AG04450 (cell line): ENCODE measurements at regions not wholly inside any gene's neighbourhood (a gene's known extent, or its start where the extent isn't known, plus 50 kb on each side); places are given as distances from the start of the nearest gene placed in this dataset.

Experiments used
- CTCF ChIA-PET: fragments of 300-600, 350-600 bp; formaldehyde crosslinking; extraction: SDS; loops from one replicate; lab custom pipeline; 2022; ENCODE audit warnings: antibody characterized with exemption, inconsistent platforms; lab: Charles Lee
- POLR2A ChIA-PET: fragments of 350-600 bp; formaldehyde crosslinking; extraction: SDS; loops from one replicate; lab custom pipeline; 2021; ENCODE audit warnings: antibody characterized with exemption, inconsistent platforms; lab: Yijun Ruan, JAX
- DNase-seq: peaks from one replicate; pipeline ENCODE4 v3.0.0-alpha.2; 2011; ENCODE audit warnings: low read depth, low spot score
- H3K27ac ChIP-seq: one replicate; pipeline ENCODE4 v1.5.1; 2012; ENCODE audit warnings: low read depth, low read length, control low read depth
- H3K27me3 ChIP-seq: one replicate; pipeline ENCODE4 v1.6.0; 2012; ENCODE audit warnings: low read length; ENCODE audit not compliant: control insufficient read depth, insufficient read depth
- H3K4me3 ChIP-seq: 2 replicates; pipeline ENCODE4 v1.5.1; 2011; ENCODE audit warnings: mild to moderate bottlenecking, low read depth, low read length, control low read depth
- H3K9me3 ChIP-seq: 2 replicates; pipeline ENCODE4 v1.5.1; 2012; ENCODE audit warnings: low read length; ENCODE audit not compliant: control insufficient read depth, insufficient read depth
- TF ChIP-seq, protein P1 (sequence below): IDR thresholded peaks from 2 replicates; pipeline ENCODE4 v1.5.1; 2011; ENCODE audit warnings: low read depth, low read length, control low read depth, inconsistent platforms

DNA sequence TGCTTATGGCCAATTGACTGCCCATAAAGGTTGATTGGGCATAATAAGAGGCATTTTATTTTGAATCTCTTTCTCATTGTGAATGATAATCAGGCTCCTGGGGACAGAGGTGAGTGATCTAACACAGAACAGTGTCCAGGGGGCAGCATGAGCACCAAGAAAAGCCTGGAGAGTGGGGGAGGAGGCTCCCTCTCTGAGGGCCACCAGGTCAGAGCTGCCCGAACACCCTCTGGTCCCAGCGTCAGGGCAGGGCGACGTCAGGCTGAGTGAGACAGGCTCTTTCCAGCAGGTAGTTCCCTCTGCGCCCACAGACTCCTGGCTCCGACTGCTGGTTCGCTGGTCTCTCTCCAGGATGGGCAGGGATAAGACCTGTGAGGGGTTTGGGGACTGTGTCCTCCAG is 250.2 kb upstream of the C1orf174 start:
- Histone ChIP-seq H3K27ac (no peak overlapping the region), H3K4me3 (no peak overlapping the region), H3K27me3 (no peaks in the 10 kb centered on the region), H3K9me3 (peaks cover 67% of the 10 kb centered on the region)
- ChIA-PET POLR2A (no interaction called here), CTCF (no interaction called here)
- TF ChIP-seq, protein P1, sequence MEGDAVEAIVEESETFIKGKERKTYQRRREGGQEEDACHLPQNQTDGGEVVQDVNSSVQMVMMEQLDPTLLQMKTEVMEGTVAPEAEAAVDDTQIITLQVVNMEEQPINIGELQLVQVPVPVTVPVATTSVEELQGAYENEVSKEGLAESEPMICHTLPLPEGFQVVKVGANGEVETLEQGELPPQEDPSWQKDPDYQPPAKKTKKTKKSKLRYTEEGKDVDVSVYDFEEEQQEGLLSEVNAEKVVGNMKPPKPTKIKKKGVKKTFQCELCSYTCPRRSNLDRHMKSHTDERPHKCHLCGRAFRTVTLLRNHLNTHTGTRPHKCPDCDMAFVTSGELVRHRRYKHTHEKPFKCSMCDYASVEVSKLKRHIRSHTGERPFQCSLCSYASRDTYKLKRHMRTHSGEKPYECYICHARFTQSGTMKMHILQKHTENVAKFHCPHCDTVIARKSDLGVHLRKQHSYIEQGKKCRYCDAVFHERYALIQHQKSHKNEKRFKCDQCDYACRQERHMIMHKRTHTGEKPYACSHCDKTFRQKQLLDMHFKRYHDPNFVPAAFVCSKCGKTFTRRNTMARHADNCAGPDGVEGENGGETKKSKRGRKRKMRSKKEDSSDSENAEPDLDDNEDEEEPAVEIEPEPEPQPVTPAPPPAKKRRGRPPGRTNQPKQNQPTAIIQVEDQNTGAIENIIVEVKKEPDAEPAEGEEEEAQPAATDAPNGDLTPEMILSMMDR: no peak
- DNase-seq: no peak

DNA sequence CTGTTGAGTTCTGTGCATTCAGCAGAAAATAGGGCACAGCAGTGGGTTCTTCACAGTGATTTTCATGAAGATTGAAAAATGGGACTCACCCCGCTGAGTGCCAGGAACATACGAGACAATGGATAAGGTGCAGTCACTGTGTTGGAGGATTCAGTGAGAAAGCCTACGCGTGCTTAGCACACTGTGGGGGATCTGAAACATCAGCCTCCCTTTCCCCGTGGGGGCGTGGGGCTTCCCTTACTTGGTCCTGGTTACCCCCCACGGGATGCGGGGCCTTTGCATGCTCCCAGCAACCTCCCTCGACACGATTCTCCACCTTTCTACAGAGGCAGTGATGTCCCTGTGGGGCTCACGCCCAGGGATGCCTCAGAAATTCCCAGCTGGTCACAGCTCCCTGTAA is 252.2 kb upstream of the C1orf174 start:
- Histone ChIP-seq H3K27ac (no peak overlapping the region), H3K4me3 (no peak overlapping the region), H3K27me3 (no peaks in the 10 kb centered on the region), H3K9me3 (peaks cover 83% of the 10 kb centered on the region)
- CTCF ChIA-PET: no interaction called here
- POLR2A ChIA-PET: no interaction called here
- no peak for DNase-seq
- TF ChIP-seq, protein P1: no peak

DNA sequence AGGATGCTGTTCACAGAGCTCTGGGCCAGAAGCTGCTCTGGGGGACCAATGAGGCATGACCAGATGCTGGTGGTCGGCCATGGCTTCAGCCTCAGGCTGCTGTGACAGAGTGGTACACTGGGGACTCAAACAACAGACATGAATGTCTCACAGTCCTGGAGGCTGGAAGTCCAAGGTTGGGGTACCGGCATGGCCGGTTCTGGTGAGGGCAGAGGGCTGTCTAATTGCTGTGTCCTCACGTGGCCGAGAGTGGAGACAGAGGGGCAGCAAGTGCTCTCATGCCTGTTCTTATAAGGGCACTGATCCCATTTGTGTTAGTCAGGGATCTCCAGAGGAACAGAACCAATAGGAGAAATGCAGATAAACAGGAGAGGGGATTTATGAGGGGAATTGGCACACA is 253.5 kb upstream of the C1orf174 start:
- TF ChIP-seq, protein P1: no peak
- peaks cover 83% of the 10 kb centered on the region for H3K9me3 ChIP-seq
- ChIA-PET POLR2A (no interaction called here), CTCF (no interaction called here)
- no peak for DNase-seq
- H3K4me3 ChIP-seq: no peak overlapping the region
- H3K27ac ChIP-seq: no peak overlapping the region
- no peaks in the 10 kb centered on the region for H3K27me3 ChIP-seq

- Histone ChIP-seq H3K4me3 (no peak overlapping the region), H3K9me3 (peaks cover 90% of the 10 kb centered on the region), H3K27me3 (no peaks in the 10 kb centered on the region), H3K27ac (no peak overlapping the region)
- ChIA-PET POLR2A (no interaction called here), CTCF (no interaction called here)
- DNase-seq: no peak
- TF ChIP-seq, protein P1: no peak
These were observed 256.3 kb upstream of the C1orf174 start for GRCh38 chr1:4156241-4156973.

- no peaks in the 10 kb centered on the region for H3K27me3 ChIP-seq
- CTCF ChIA-PET: no interaction called here
- DNase-seq: no peak
- no peak overlapping the region for H3K27ac ChIP-seq
- TF ChIP-seq, protein P1: no peak
- POLR2A ChIA-PET: no interaction called here
- H3K4me3 ChIP-seq: no peak overlapping the region
- H3K9me3 ChIP-seq: peaks cover 88% of the 10 kb centered on the region
These were observed 260.1 kb upstream of the C1orf174 start for GRCh38 chr1:4160181-4160580.
